ENCODE measurements at regions not wholly inside any gene's neighbourhood (a gene's known extent, or its start where the extent isn't known, plus 50 kb on each side); places are given as distances from the start of the nearest gene placed in this dataset.

- TF ChIP-seq POLR2A (IDR thresholded peaks at IDR 0.05) (no peak), CTCF (IDR thresholded peaks at IDR 0.05 in 8 of 11, conservative IDR thresholded peaks at IDR 0.05 in 3 of 11) (no peak), POLR2AphosphoS5 (IDR thresholded peaks at IDR 0.05) (peak in 1 of 3 donors; percentile 24)
Measured at GRCh38 chr2:2879781-2880180, 497.8 kb downstream of the EIPR1 start.

All from spleen (tissue), 7 donors.